Kidney capillary endothelial cell (primary cell): ENCODE measurements at regions not wholly inside any gene's neighbourhood (a gene's known extent, or its start where the extent isn't known, plus 50 kb on each side); places are given as distances from the start of the nearest gene placed in this dataset.
A peak's percentile ranks its signal among the peaks of the same experiment; 100 is the strongest.

ENCODE experiments used
- DNase-seq: peaks from one replicate; pipeline ENCODE4 v3.0.0-alpha.2; 2018; ENCODE audit warnings: low spot score

- no peak for DNase-seq
Measured at GRCh38 chr5:5939759-5940370, 438.5 kb downstream of the MED10 start.

GRCh38 chr5:5933651-5934050, 444.7 kb downstream of the MED10 start:
- no peak for DNase-seq

GRCh38 chr5:5932824-5933223, 445.5 kb downstream of the MED10 start:
- no peak for DNase-seq

GRCh38 chr5:5930561-5930960, 447.8 kb downstream of the MED10 start:
- DNase-seq: no peak

- no peak for DNase-seq
Measured at GRCh38 chr5:5929291-5930020, 448.9 kb downstream of the MED10 start.

- DNase-seq: no peak
Measured at GRCh38 chr5:5925191-5925590, 453.2 kb downstream of the MED10 start.

- DNase-seq: no peak
Measured at GRCh38 chr5:5919411-5919810, 458.9 kb downstream of the MED10 start.

GRCh38 chr5:5906778-5907177, 471.6 kb downstream of the MED10 start:
- no peak for DNase-seq

GRCh38 chr5:5905186-5905585, 473.2 kb downstream of the MED10 start:
- no peak for DNase-seq

GRCh38 chr5:5904113-5904512, 474.2 kb downstream of the MED10 start:
- DNase-seq: no peak

GRCh38 chr5:5902678-5903646, 475.4 kb downstream of the MED10 start:
- DNase-seq: no peak

- DNase-seq: no peak
Measured at GRCh38 chr5:5900350-5900749, 477.9 kb downstream of the ICE1 start.

GRCh38 chr5:5899716-5900115, 477.2 kb downstream of the ICE1 start:
- no peak for DNase-seq

GRCh38 chr5:5888284-5888683, 465.8 kb downstream of the ICE1 start:
- DNase-seq: no peak

- no peak for DNase-seq
Measured at GRCh38 chr5:5887833-5888232, 465.4 kb downstream of the ICE1 start.

- peak; percentile 1 for DNase-seq
Measured at GRCh38 chr5:5886812-5887486, 464.5 kb downstream of the ICE1 start.

GRCh38 chr5:5886353-5886752, 463.9 kb downstream of the ICE1 start:
- no peak for DNase-seq

- no peak for DNase-seq
Measured at GRCh38 chr5:5885782-5886181, 463.3 kb downstream of the ICE1 start.

GRCh38 chr5:5884593-5884992, 462.1 kb downstream of the ICE1 start:
- DNase-seq: no peak

- no peak for DNase-seq
Measured at GRCh38 chr5:5883562-5883961, 461.1 kb downstream of the ICE1 start.

GRCh38 chr5:5883146-5883545, 460.7 kb downstream of the ICE1 start:
- no peak for DNase-seq

- no peak for DNase-seq
Measured at GRCh38 chr5:5882706-5883105, 460.2 kb downstream of the ICE1 start.
